Nucleus accumbens (tissue), 56 donors: ENCODE measurements at regions not wholly inside any gene's neighbourhood (a gene's known extent, or its start where the extent isn't known, plus 50 kb on each side); places are given as distances from the start of the nearest gene placed in this dataset.
"Not testable (repeated sequence)": the region's sequence is repeated elsewhere in the genome, so short reads cannot be mapped to it uniquely, and the experiment has no call there.

ENCODE experiments used
- DNase-seq, 56 donors: peaks; one replicate each; lab custom pipeline; 2025; lab: John Stamatoyannopoulos, UW

- no peak for DNase-seq
Measured at GRCh38 chr6:144353871-144354314, 68.8 kb downstream of the UTRN start.

- no peak for DNase-seq
Measured at GRCh38 chr6:144359783-144360182, 74.6 kb downstream of the UTRN start.

- DNase-seq = no peak
Measured at GRCh38 chr6:144360401-144360800, 75.3 kb downstream of the UTRN start.

- no peak for DNase-seq
Measured at GRCh38 chr6:144361016-144361415, 75.9 kb downstream of the UTRN start.

- DNase-seq = no peak
Measured at GRCh38 chr6:144362042-144363018, 77.2 kb downstream of the UTRN start.

GRCh38 chr6:144364208-144364720 is 79.1 kb downstream of the UTRN start:
- no peak for DNase-seq

GRCh38 chr6:144364782-144365181 is 79.6 kb downstream of the UTRN start:
- no peak for DNase-seq

- DNase-seq = no peak
Measured at GRCh38 chr6:144365271-144365670, 80.1 kb downstream of the UTRN start.

- DNase-seq = not testable (repeated sequence)
Measured at GRCh38 chr6:144369696-144370095, 84.6 kb downstream of the UTRN start.

- DNase-seq = no peak
Measured at GRCh38 chr6:144372116-144372515, 87.0 kb downstream of the UTRN start.

- DNase-seq = no peak
Measured at GRCh38 chr6:144372611-144373594, 87.8 kb downstream of the UTRN start.

- not testable (repeated sequence) for DNase-seq
Measured at GRCh38 chr6:144374525-144374924, 89.4 kb downstream of the UTRN start.

- no peak for DNase-seq
Measured at GRCh38 chr6:144377586-144378210, 92.6 kb downstream of the UTRN start.

- no peak for DNase-seq
Measured at GRCh38 chr6:144378437-144378836, 93.3 kb downstream of the UTRN start.

- no peak for DNase-seq
Measured at GRCh38 chr6:144379356-144379755, 94.2 kb downstream of the UTRN start.

- DNase-seq = not testable (repeated sequence)
Measured at GRCh38 chr6:144381499-144381898, 96.4 kb downstream of the UTRN start.

GRCh38 chr6:144383336-144383735 is 98.2 kb downstream of the UTRN start:
- no peak for DNase-seq

GRCh38 chr6:144384427-144384826 is 99.3 kb downstream of the UTRN start:
- DNase-seq = no peak

GRCh38 chr6:144389474-144389873 is 104.3 kb downstream of the UTRN start:
- not testable (repeated sequence) for DNase-seq

GRCh38 chr6:144390202-144390601 is 105.1 kb downstream of the UTRN start:
- no peak for DNase-seq
